ENCODE measurements at regions not wholly inside any gene's neighbourhood (a gene's known extent, or its start where the extent isn't known, plus 50 kb on each side); places are given as distances from the start of the nearest gene placed in this dataset.

DNA sequence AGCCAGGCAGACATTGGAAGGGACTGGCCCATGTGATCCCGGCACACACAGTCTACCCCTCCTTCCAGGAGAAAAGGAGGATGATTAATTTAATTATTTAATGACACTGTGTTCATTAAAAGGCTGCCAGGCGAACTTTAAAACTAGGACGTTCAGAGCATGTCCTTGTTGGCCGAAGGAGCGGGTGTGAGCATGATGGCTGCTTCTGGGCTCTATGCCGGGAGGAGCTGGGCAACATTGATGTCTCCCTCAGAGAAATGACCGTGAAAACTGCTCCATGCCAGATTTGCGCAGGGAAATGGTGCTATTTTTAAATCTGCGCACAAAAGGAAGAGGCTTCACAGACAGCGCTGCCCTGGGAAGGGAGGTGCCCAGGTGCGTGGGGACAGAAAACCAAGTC lies 284.9 kb upstream of the IRX4 start:
- H4K20me1 ChIP-seq (ENCODE audit: low read depth) = no peaks in the 10 kb centered on the region
- H3K9me3 Mint-ChIP-seq = no peaks in the 10 kb centered on the region

DNA sequence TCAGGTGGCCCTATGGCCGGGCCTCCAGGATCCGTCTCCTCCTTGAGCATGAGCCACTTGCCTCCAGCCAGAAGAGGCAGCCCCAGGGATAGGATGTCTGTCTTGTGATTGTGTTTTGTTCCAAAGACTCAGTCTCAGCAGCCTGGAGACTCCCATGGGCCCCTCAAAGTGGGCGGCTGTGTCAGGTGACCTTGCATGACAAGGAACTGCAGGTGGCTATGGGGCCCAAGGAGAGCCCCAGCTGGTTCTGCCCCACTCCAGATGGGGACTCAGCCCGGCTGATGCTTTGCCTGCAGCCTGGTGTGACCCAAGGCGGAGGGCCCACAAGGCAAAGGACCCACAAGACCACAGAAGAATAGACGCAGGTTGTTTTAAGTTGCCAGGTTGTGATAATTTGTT lies 284.3 kb upstream of the IRX4 start:
- H3K9ac ChIP-seq = no peak overlapping the region
- no peak for DNase-seq (ENCODE audit: low spot score)
- Mint-ChIP-seq H3K9me3 (no peaks in the 10 kb centered on the region), H3K4me1 (peaks cover 43% of the 10 kb centered on the region), H3K27me3 (ENCODE audit: insufficient read depth, low read depth) (peaks cover 21% of the 10 kb centered on the region), H3K4me3 (no peak overlapping the region), H3K36me3 (no peaks in the 10 kb centered on the region), H3K27ac (no peak overlapping the region)
- no peak overlapping the region for H3K4me3 ChIP-seq
- H4K20me1 ChIP-seq (ENCODE audit: low read depth) = no peaks in the 10 kb centered on the region
- no peaks in the 10 kb centered on the region for H3K79me2 ChIP-seq (ENCODE audit: low read depth)
- peaks cover 11% of the 10 kb centered on the region for H3K4me1 ChIP-seq
- TF ChIP-seq, protein P1, sequence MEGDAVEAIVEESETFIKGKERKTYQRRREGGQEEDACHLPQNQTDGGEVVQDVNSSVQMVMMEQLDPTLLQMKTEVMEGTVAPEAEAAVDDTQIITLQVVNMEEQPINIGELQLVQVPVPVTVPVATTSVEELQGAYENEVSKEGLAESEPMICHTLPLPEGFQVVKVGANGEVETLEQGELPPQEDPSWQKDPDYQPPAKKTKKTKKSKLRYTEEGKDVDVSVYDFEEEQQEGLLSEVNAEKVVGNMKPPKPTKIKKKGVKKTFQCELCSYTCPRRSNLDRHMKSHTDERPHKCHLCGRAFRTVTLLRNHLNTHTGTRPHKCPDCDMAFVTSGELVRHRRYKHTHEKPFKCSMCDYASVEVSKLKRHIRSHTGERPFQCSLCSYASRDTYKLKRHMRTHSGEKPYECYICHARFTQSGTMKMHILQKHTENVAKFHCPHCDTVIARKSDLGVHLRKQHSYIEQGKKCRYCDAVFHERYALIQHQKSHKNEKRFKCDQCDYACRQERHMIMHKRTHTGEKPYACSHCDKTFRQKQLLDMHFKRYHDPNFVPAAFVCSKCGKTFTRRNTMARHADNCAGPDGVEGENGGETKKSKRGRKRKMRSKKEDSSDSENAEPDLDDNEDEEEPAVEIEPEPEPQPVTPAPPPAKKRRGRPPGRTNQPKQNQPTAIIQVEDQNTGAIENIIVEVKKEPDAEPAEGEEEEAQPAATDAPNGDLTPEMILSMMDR (IDR thresholded peaks at IDR 0.05) = no peak
- TF ChIP-seq EZH2phosphoT487 (IDR thresholded peaks at IDR 0.05) = no peak
- H2AFZ ChIP-seq (replicated peaks) = no peak overlapping the region
- H3K27ac ChIP-seq = no peak overlapping the region
- H3K4me2 ChIP-seq = no peak overlapping the region
- no peaks in the 10 kb centered on the region for H3K9me3 ChIP-seq (ENCODE audit: low read depth)
- H3K36me3 ChIP-seq = no peaks in the 10 kb centered on the region
- no peaks in the 10 kb centered on the region for H3K27me3 ChIP-seq
- H3F3A ChIP-seq (ENCODE audit: low read depth) = peaks cover 6% of the 10 kb centered on the region

More for the DNA sequence above, 284.9 kb upstream of the IRX4 start:
- TF ChIP-seq EZH2 (IDR thresholded peaks at IDR 0.05) (no peak), EZH2phosphoT487 (IDR thresholded peaks at IDR 0.05) (no peak)
- TF ChIP-seq, protein P1 (IDR thresholded peaks at IDR 0.05) = no peak
- Mint-ChIP-seq H3K36me3 (no peaks in the 10 kb centered on the region), H3K4me1 (peaks cover 43% of the 10 kb centered on the region), H3K27me3 (ENCODE audit: insufficient read depth, low read depth) (peaks cover 21% of the 10 kb centered on the region), H3K27ac (no peak overlapping the region), H3K4me3 (no peak overlapping the region)
- no peak overlapping the region for H3K4me2 ChIP-seq
- H3K4me1 ChIP-seq = peaks cover 11% of the 10 kb centered on the region
- H3K27me3 ChIP-seq = no peaks in the 10 kb centered on the region
- no peaks in the 10 kb centered on the region for H3K36me3 ChIP-seq
- no peak for DNase-seq (ENCODE audit: low spot score)
- H3K4me3 ChIP-seq = no peak overlapping the region
- H3F3A ChIP-seq (ENCODE audit: low read depth) = peaks cover 6% of the 10 kb centered on the region
- H3K79me2 ChIP-seq (ENCODE audit: low read depth) = no peaks in the 10 kb centered on the region
- H2AFZ ChIP-seq (replicated peaks) = no peak overlapping the region
- H3K27ac ChIP-seq = no peak overlapping the region
- no peak overlapping the region for H3K9ac ChIP-seq
- no peaks in the 10 kb centered on the region for H3K9me3 ChIP-seq (ENCODE audit: low read depth)

DNA sequence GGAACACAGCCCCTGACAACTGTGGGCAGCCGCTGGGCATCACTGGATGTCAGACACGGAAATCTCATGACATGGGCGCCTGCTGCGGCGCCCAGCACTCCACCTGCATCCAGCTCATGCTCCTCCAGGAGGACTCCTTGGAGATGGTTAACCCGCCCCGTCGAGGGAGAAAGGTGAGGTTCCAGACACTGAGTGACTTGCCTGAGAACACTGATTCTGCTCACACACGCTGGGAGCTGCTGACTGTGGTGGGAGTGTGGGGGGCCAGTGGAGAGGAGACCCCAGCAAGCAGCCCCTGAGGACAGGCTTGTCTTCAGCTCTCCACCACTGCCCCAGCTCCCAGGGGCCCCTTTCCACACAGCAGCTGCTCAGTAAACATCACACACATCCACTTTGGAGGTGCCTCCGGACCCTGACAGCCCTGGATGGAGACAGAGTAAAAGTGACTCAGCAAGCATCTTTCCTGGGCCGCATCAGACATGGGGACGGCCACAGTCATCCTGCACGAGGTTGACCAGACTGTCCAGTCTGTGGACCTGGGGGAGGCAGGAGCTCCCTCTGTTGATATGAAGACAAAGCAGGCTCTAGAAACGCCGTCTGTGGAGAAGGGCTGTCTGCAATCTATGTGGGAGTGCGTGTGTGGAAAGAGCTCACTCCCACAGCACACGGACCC lies 283.7 kb upstream of the IRX4 start:
- no peak for DNase-seq (ENCODE audit: low spot score)
- H3K27ac ChIP-seq = no peak overlapping the region
- peaks cover 6% of the 10 kb centered on the region for H3K4me1 ChIP-seq
- H3K27ac Mint-ChIP-seq = no peak overlapping the region
- H3K4me2 ChIP-seq = no peak overlapping the region
- H3K4me3 ChIP-seq = no peak overlapping the region
- peaks cover 40% of the 10 kb centered on the region for H3K4me1 Mint-ChIP-seq
- H3K27me3 Mint-ChIP-seq (ENCODE audit: insufficient read depth, low read depth) = peaks cover 21% of the 10 kb centered on the region
- TF ChIP-seq EZH2phosphoT487 (IDR thresholded peaks at IDR 0.05) (no peak), EZH2 (IDR thresholded peaks at IDR 0.05) (no peak)
- TF ChIP-seq, protein P1 (IDR thresholded peaks at IDR 0.05) = no peak
- H3K4me3 Mint-ChIP-seq = no peak overlapping the region
- no peaks in the 10 kb centered on the region for H3K79me2 ChIP-seq (ENCODE audit: low read depth)
- H3K27me3 ChIP-seq = no peaks in the 10 kb centered on the region
- no peaks in the 10 kb centered on the region for H3K9me3 ChIP-seq (ENCODE audit: low read depth)
- no peaks in the 10 kb centered on the region for H4K20me1 ChIP-seq (ENCODE audit: low read depth)
- no peak overlapping the region for H3K9ac ChIP-seq
- no peaks in the 10 kb centered on the region for H3K36me3 ChIP-seq
- no peak overlapping the region for H2AFZ ChIP-seq (replicated peaks)
- no peaks in the 10 kb centered on the region for H3K9me3 Mint-ChIP-seq
- no peaks in the 10 kb centered on the region for H3K36me3 Mint-ChIP-seq
- peaks cover 6% of the 10 kb centered on the region for H3F3A ChIP-seq (ENCODE audit: low read depth)

All from neural progenitor cell (in vitro differentiated cells).